Mesothelial cell of epicardium (in vitro differentiated cells): ENCODE measurements at regions not wholly inside any gene's neighbourhood (a gene's known extent, or its start where the extent isn't known, plus 50 kb on each side); places are given as distances from the start of the nearest gene placed in this dataset.
"Not testable (repeated sequence)": the region's sequence is repeated elsewhere in the genome, so short reads cannot be mapped to it uniquely, and the experiment has no call there.

Source experiments
- DNase-seq, 2 experiments: peaks; one replicate each; pipeline ENCODE4 v3.0.0; 2021; ENCODE audit warnings: low spot score in 2 of 2; ENCODE audit not compliant: unreplicated experiment in 2 of 2
- H3K27ac Mint-ChIP-seq: 2 replicates; pipeline ENCODE4 v1.8.0; 2021; ENCODE audit warnings: mixed read lengths
- H3K27me3 Mint-ChIP-seq: 2 replicates; pipeline ENCODE4 v1.8.0; 2021; ENCODE audit warnings: low read depth, mixed read lengths
- H3K36me3 Mint-ChIP-seq: 2 replicates; pipeline ENCODE4 v1.8.0; 2021; ENCODE audit warnings: mixed read lengths
- H3K4me1 Mint-ChIP-seq: 2 replicates; pipeline ENCODE4 v1.8.0; 2021; ENCODE audit warnings: mixed read lengths
- H3K4me3 Mint-ChIP-seq: 2 replicates; pipeline ENCODE4 v1.8.0; 2021; ENCODE audit warnings: mild to moderate bottlenecking, moderate library complexity, mixed read lengths
- H3K9me3 Mint-ChIP-seq: 2 replicates; pipeline ENCODE4 v1.8.0; 2021; ENCODE audit warnings: mixed read lengths
- TF ChIP-seq, protein P1 (sequence below): fragments of 200-600 bp; sonication (generic); IDR thresholded peaks from one replicate; pipeline ENCODE4 v1.5.0; 2021; ENCODE audit warnings: antibody characterized with exemption; ENCODE audit not compliant: unreplicated experiment

DNA sequence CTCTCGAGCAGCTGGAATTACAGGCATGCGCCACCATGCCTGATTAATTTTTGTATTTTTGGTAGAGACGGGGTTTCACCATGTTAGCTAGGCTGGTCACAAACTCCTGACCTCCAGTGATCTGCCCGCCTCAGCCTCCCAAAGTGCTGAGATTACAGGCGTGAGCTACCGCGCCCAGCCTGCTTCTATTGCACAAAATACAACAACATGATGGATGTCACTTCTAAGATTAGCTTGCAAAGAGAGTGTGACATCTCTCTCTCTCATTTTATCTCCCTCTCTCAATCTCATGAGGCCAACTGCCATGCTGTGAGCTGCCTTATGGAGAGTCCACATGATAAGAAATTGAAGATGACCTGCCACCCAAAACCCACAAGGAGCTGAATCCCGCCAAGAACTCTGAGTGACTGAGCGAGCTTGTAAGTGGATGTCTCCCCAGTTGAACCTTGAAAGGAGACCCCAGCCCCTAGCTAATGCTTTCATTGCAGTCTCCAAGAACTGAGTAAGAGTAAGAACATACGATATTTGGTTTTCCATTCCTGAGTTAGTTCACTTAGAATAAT, 458.5 kb downstream of the RBFOX1 start:
- Mint-ChIP-seq H3K36me3 (no peaks in the 10 kb centered on the region), H3K27me3 (peaks cover 2% of the 10 kb centered on the region), H3K9me3 (no peaks in the 10 kb centered on the region), H3K27ac (no peak overlapping the region), H3K4me3 (no peak overlapping the region), H3K4me1 (no peaks in the 10 kb centered on the region)
- no peak for DNase-seq
- TF ChIP-seq, protein P1, sequence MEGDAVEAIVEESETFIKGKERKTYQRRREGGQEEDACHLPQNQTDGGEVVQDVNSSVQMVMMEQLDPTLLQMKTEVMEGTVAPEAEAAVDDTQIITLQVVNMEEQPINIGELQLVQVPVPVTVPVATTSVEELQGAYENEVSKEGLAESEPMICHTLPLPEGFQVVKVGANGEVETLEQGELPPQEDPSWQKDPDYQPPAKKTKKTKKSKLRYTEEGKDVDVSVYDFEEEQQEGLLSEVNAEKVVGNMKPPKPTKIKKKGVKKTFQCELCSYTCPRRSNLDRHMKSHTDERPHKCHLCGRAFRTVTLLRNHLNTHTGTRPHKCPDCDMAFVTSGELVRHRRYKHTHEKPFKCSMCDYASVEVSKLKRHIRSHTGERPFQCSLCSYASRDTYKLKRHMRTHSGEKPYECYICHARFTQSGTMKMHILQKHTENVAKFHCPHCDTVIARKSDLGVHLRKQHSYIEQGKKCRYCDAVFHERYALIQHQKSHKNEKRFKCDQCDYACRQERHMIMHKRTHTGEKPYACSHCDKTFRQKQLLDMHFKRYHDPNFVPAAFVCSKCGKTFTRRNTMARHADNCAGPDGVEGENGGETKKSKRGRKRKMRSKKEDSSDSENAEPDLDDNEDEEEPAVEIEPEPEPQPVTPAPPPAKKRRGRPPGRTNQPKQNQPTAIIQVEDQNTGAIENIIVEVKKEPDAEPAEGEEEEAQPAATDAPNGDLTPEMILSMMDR: no peak

DNA sequence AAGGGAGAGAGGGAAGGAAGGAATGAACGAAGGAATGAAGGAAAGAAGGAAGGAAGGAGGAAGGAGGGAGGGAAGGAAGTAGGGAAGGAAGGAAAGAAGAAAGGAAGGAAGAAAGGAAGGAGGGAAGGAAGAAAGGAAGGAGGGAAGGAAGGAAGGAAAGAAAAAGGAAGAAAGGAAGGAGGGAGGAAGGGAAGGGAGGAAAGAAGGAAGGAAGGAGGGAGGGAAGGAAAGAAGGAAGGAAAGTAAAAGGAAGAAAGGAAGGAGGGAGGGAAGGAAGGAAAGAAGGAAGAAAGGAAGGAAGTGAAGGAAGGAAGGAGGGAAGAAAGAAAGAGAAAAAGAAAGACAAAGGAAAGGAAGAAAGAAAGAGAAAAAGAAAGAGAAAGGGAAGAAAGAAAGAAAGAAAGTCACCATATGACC, 442.4 kb downstream of the RBFOX1 start:
- Mint-ChIP-seq H3K9me3 (peaks cover 9% of the 10 kb centered on the region), H3K27me3 (peaks cover 7% of the 10 kb centered on the region), H3K36me3 (no peaks in the 10 kb centered on the region), H3K27ac (no peak overlapping the region), H3K4me1 (no peaks in the 10 kb centered on the region), H3K4me3 (no peak overlapping the region)
- DNase-seq: no peak
- TF ChIP-seq, protein P1: no peak

DNA sequence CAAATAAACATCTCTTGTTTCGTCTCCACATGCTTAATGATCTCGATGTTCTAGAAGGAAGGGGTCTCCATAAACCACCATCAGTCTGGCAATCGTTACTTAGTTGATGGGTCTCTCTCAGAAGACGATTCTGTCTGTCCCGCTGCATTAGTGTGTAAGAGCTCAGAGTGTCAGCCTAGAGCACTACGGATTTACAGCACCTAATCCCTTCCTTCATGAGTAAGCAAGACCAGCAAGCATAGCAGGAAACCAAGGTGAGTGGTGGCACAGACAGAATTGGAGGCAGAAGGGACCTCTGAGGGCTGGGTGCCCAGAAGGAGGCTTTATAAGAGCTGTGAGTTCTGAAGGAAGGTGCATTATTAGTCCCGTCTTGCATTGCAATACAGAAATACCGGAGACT, 440.1 kb downstream of the RBFOX1 start:
- TF ChIP-seq, protein P1: no peak
- Mint-ChIP-seq H3K4me1 (no peaks in the 10 kb centered on the region), H3K4me3 (no peak overlapping the region), H3K27ac (no peak overlapping the region), H3K36me3 (no peaks in the 10 kb centered on the region), H3K27me3 (peaks cover 7% of the 10 kb centered on the region), H3K9me3 (peaks cover 9% of the 10 kb centered on the region)
- DNase-seq: no peak

DNA sequence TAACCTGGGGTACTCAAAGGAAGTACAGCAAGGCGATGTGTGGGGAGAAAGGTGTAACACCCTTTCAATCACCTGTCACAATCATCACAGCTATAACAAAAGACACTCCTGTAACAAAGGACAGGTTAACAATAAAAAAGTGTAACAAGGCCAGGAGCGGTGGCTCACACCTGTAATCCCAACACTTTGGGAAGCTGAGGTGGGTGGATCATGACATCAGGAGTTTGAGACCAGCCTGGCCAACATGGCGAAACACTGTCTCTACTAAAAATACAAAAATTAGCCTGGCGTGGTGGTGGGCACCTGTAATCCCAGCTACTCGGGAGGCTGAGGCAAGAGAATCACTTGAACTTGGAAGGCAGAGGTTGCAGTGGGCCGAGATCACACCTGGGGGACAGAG, 436.4 kb downstream of the RBFOX1 start:
- not testable (repeated sequence) for H3K27ac Mint-ChIP-seq, H3K9me3 Mint-ChIP-seq, H3K4me3 Mint-ChIP-seq, DNase-seq, H3K36me3 Mint-ChIP-seq, H3K4me1 Mint-ChIP-seq
- H3K27me3 Mint-ChIP-seq: peaks cover 32% of the 10 kb centered on the region

DNA sequence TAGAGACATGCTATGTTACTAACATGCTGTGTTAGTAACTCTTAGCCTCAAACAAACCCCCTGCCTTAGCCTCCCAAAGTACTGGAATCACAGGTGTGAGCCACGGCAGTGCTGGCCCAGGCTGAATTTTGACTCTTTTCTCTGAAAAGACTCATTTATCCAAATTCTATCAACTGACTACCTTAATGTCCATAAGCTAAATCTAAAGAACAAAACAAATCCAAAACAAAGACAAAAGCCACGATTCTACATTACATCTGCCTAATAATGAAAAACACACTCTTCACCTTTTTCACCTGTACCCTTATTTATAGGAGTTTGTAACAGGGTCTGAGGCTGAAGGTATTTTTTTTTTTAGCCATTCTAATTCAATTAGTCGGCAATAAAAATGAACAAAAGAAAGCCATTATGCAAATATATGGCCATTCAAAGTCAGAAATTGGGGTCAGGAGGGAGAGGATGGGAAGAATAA, 432.5 kb downstream of the RBFOX1 start:
- Mint-ChIP-seq H3K4me3 (no peak overlapping the region), H3K27ac (no peak overlapping the region), H3K36me3 (no peaks in the 10 kb centered on the region), H3K9me3 (no peaks in the 10 kb centered on the region), H3K4me1 (peaks cover 6% of the 10 kb centered on the region), H3K27me3 (peaks cover 43% of the 10 kb centered on the region)
- DNase-seq: no peak
- TF ChIP-seq, protein P1: no peak

DNA sequence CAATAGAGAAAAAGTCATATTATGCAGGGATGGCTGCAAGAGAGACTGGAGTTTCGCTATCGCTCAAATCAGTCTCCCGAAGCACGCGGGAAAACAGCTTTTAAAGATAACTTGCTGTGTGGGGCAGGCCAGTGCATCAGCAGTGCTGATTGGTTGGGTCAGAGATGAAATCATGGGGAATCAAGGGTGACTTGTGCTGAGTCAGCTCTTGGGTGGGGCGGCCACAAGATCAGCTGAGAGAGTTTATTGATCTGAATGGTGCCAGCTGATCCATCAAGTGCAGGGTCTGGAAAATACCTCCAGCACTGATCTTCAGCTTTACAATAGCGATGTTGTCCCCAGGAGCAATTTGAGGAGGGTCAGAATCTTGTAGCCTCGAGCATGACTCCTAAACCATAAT, 430.5 kb downstream of the RBFOX1 start:
- DNase-seq: no peak
- H3K9me3 Mint-ChIP-seq: no peaks in the 10 kb centered on the region
- H3K27ac Mint-ChIP-seq: no peak overlapping the region
- peaks cover 6% of the 10 kb centered on the region for H3K4me1 Mint-ChIP-seq
- H3K27me3 Mint-ChIP-seq: peaks cover 45% of the 10 kb centered on the region
- H3K4me3 Mint-ChIP-seq: no peak overlapping the region
- TF ChIP-seq, protein P1: no peak
- H3K36me3 Mint-ChIP-seq: no peaks in the 10 kb centered on the region
